NCI-H748 treated with DMSO at 0.1 percent for 48 hours (cell line): ENCODE measurements at regions not wholly inside any gene's neighbourhood (a gene's known extent, or its start where the extent isn't known, plus 50 kb on each side); places are given as distances from the start of the nearest gene placed in this dataset.

Experiments
- DNase-seq: peaks from one replicate; lab custom pipeline; 2025; lab: John Stamatoyannopoulos, UW

GRCh38 chr11:82676483-82677094 lies 57.1 kb downstream of the FAM181B start:
- DNase-seq, result no peak

- DNase-seq, result no peak
These were observed 57.8 kb downstream of the FAM181B start for GRCh38 chr11:82675838-82676237.

- DNase-seq, result no peak
These were observed 60.0 kb downstream of the FAM181B start for GRCh38 chr11:82673631-82674030.

GRCh38 chr11:82671451-82671850 lies 62.2 kb downstream of the FAM181B start:
- no peak for DNase-seq

- DNase-seq, result no peak
These were observed 70.1 kb downstream of the FAM181B start for GRCh38 chr11:82663535-82663934.

GRCh38 chr11:82653752-82654151 lies 79.9 kb downstream of the FAM181B start:
- no peak for DNase-seq

GRCh38 chr11:82639251-82639650 lies 94.4 kb downstream of the FAM181B start:
- no peak for DNase-seq

GRCh38 chr11:82636615-82637014 lies 97.0 kb downstream of the FAM181B start:
- DNase-seq, result no peak

GRCh38 chr11:82634091-82634490 lies 99.6 kb downstream of the FAM181B start:
- no peak for DNase-seq

GRCh38 chr11:82631722-82632630 lies 101.7 kb downstream of the FAM181B start:
- no peak for DNase-seq

GRCh38 chr11:82610671-82611070 lies 123.0 kb downstream of the FAM181B start:
- no peak for DNase-seq

- no peak for DNase-seq
These were observed 126.9 kb downstream of the FAM181B start for GRCh38 chr11:82606738-82607137.

- DNase-seq, result no peak
These were observed 132.0 kb downstream of the FAM181B start for GRCh38 chr11:82601711-82602110.

- no peak for DNase-seq
These were observed 133.8 kb downstream of the FAM181B start for GRCh38 chr11:82599836-82600235.

- no peak for DNase-seq
These were observed 147.1 kb downstream of the FAM181B start for GRCh38 chr11:82586581-82586980.

- no peak for DNase-seq
These were observed 156.4 kb downstream of the FAM181B start for GRCh38 chr11:82577246-82577645.

- DNase-seq, result no peak
These were observed 172.8 kb downstream of the FAM181B start for GRCh38 chr11:82560836-82561235.

GRCh38 chr11:82559609-82560008 lies 174.1 kb downstream of the FAM181B start:
- no peak for DNase-seq

- DNase-seq, result no peak
These were observed 176.4 kb downstream of the FAM181B start for GRCh38 chr11:82557274-82557673.

- DNase-seq, result no peak
These were observed 177.5 kb downstream of the FAM181B start for GRCh38 chr11:82556210-82556609.

GRCh38 chr11:82546661-82547557 lies 186.8 kb downstream of the FAM181B start:
- no peak for DNase-seq

GRCh38 chr11:82539669-82540068 lies 194.0 kb downstream of the FAM181B start:
- no peak for DNase-seq
